Neural cell (in vitro differentiated cells): ENCODE measurements at regions not wholly inside any gene's neighbourhood (a gene's known extent, or its start where the extent isn't known, plus 50 kb on each side); places are given as distances from the start of the nearest gene placed in this dataset.

Experiments used
- H2AFZ ChIP-seq: fragments of 200-600, 300-800 bp; sonication (generic), shearing (Covaris generic); 2 replicates; pipeline ENCODE4 v1.6.0; 2014; ENCODE audit warnings: low read depth, mild to moderate bottlenecking, antibody characterized with exemption, low read length, moderate library complexity
- H3F3A ChIP-seq: fragments of 200-600 bp; shearing (Covaris generic); 2 replicates; pipeline ENCODE4 v1.6.1; 2016; ENCODE audit warnings: mild to moderate bottlenecking, moderate library complexity, mixed read lengths, antibody characterized with exemption, low read length; ENCODE audit not compliant: insufficient read depth, poor library complexity, severe bottlenecking
- H3K27ac ChIP-seq: fragments of 200-600, 300-800 bp; sonication (generic), shearing (Covaris generic); 2 replicates; pipeline ENCODE4 v1.5.1; 2014; ENCODE audit warnings: mild to moderate bottlenecking, low read length, moderate library complexity
- H3K27me3 ChIP-seq: fragments of 300-800, 200-600 bp; sonication (generic), shearing (Covaris generic); 2 replicates; pipeline ENCODE4 v1.6.0; 2014; ENCODE audit warnings: mild to moderate bottlenecking, low read depth, low read length, moderate library complexity; ENCODE audit not compliant: insufficient read depth
- H3K36me3 ChIP-seq: fragments of 300-800, 200-600 bp; sonication (generic), shearing (Covaris generic); 2 replicates; pipeline ENCODE4 v1.5.1; 2014; ENCODE audit warnings: mild to moderate bottlenecking, antibody characterized with exemption, low read length, moderate library complexity; ENCODE audit not compliant: insufficient read depth
- H3K4me2 ChIP-seq: fragments of 300-800, 200-600 bp; sonication (generic), shearing (Covaris generic); 2 replicates; pipeline ENCODE4 v1.6.0; 2014; ENCODE audit warnings: mild to moderate bottlenecking, low read length
- H3K4me3 ChIP-seq: fragments of 300-800, 200-600 bp; sonication (generic), shearing (Covaris generic); 2 replicates; pipeline ENCODE4 v1.5.1; 2014; ENCODE audit warnings: mild to moderate bottlenecking, low read length, moderate library complexity
- H3K79me2 ChIP-seq: fragments of 200-600 bp; shearing (Covaris generic); replicated peaks from 2 replicates; pipeline ENCODE4 v1.6.0; 2014; ENCODE audit warnings: mild to moderate bottlenecking, low read length, moderate library complexity; ENCODE audit not compliant: insufficient read depth
- H3K9ac ChIP-seq: fragments of 300-800, 200-600 bp; sonication (generic), shearing (Covaris generic); 2 replicates; pipeline ENCODE4 v1.6.1; 2016; ENCODE audit warnings: mild to moderate bottlenecking, low read length, mixed read lengths
- H3K9me2 ChIP-seq: fragments of 200-600 bp; shearing (Covaris generic); 2 replicates; pipeline ENCODE4 v1.6.1; 2016; ENCODE audit warnings: mild to moderate bottlenecking, low read length, mixed read lengths; ENCODE audit not compliant: insufficient read depth
- H3K9me3 ChIP-seq: fragments of 200-600, 300-800 bp; sonication (generic), shearing (Covaris generic); 2 replicates; pipeline ENCODE4 v1.6.1; 2016; ENCODE audit warnings: mild to moderate bottlenecking, mixed run types, low read length, moderate library complexity, mixed read lengths
- H4K20me1 ChIP-seq: fragments of 200-600 bp; shearing (Covaris generic); 2 replicates; pipeline ENCODE4 v1.6.1; 2016; ENCODE audit warnings: mild to moderate bottlenecking, mixed run types; ENCODE audit not compliant: insufficient read depth
- CTCF ChIP-seq: fragments of 450-650 bp; IDR thresholded peaks from 2 replicates; pipeline ENCODE4 v1.5.1; 2014; ENCODE audit warnings: antibody characterized with exemption, mild to moderate bottlenecking, moderate library complexity; ENCODE audit not compliant: poor library complexity, severe bottlenecking
- EP300 ChIP-seq: fragments of 450-650 bp; conservative IDR thresholded peaks from 2 replicates; pipeline ENCODE4 v1.6.1; 2014; ENCODE audit warnings: antibody characterized with exemption, mild to moderate bottlenecking, moderate library complexity; ENCODE audit not compliant: poor library complexity, severe bottlenecking
- EZH2 ChIP-seq: fragments of 200-600, 300-800 bp; shearing (Covaris generic), sonication (generic); IDR thresholded peaks from 2 replicates; pipeline ENCODE4 v1.6.1; 2014; ENCODE audit warnings: antibody characterized with exemption, low read length, borderline replicate concordance, mild to moderate bottlenecking; ENCODE audit not compliant: insufficient read depth, poor library complexity, severe bottlenecking
- MXI1 ChIP-seq: fragments of 450-650 bp; conservative IDR thresholded peaks from 2 replicates; pipeline ENCODE4 v1.6.1; 2014; ENCODE audit warnings: antibody characterized with exemption, mild to moderate bottlenecking; ENCODE audit not compliant: poor library complexity, severe bottlenecking
- POLR2AphosphoS5 ChIP-seq: IDR thresholded peaks from 2 replicates; pipeline ENCODE4 v1.6.1; 2012
- RAD21 ChIP-seq: fragments of 450-650 bp; conservative IDR thresholded peaks from 2 replicates; pipeline ENCODE4 v1.6.1; 2014; ENCODE audit warnings: antibody characterized with exemption, mild to moderate bottlenecking, moderate library complexity
- REST ChIP-seq: IDR thresholded peaks from 2 replicates; pipeline ENCODE4 v1.6.1; 2012; ENCODE audit warnings: borderline replicate concordance
- SMC3 ChIP-seq: fragments of 450-650 bp; conservative IDR thresholded peaks from 2 replicates; pipeline ENCODE4 v1.6.1; 2014; ENCODE audit warnings: antibody characterized with exemption, mild to moderate bottlenecking, moderate library complexity; ENCODE audit not compliant: poor library complexity
- TAF1 ChIP-seq: IDR thresholded peaks from 2 replicates; pipeline ENCODE4 v1.6.1; 2012; ENCODE audit warnings: low read depth

DNA sequence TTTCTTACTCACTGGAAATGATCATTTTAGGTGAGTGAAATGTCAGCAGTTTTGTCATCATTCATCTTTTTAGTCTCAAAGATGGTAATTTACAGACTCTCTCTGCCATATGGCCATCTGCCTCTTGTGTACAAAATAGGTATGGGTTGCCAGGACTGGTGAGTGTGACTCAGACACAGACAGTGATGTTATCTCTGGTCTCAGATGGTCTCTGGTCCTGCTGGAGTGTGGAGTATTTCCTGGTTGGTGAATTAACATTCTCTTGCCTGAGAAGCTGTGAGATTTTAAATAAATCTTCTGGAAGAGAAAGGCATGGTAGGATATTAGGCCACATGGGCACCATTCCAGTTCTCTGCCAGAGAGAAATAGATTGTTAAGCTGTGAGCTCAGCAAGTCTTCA, 207.0 kb downstream of the ATP23 start:
- H3K4me2 ChIP-seq: no peak overlapping the region
- no peaks in the 10 kb centered on the region for H3K79me2 ChIP-seq
- H3K9me2 ChIP-seq: no peaks in the 10 kb centered on the region
- no peaks in the 10 kb centered on the region for H3K36me3 ChIP-seq
- no peaks in the 10 kb centered on the region for H4K20me1 ChIP-seq
- no peaks in the 10 kb centered on the region for H3K27me3 ChIP-seq
- H2AFZ ChIP-seq: no peak overlapping the region
- no peak for TF ChIP-seq TAF1
- H3K4me3 ChIP-seq: no peak overlapping the region
- H3K9me3 ChIP-seq: no peaks in the 10 kb centered on the region
- H3F3A ChIP-seq: no peaks in the 10 kb centered on the region
- no peak overlapping the region for H3K27ac ChIP-seq
- no peak overlapping the region for H3K9ac ChIP-seq

GRCh38 chr12:58148976-58149375, 207.6 kb downstream of the ATP23 start:
- Histone ChIP-seq H3K9me3 (no peaks in the 10 kb centered on the region), H3K4me2 (no peak overlapping the region), H3K27ac (no peak overlapping the region), H3K79me2 (no peaks in the 10 kb centered on the region), H4K20me1 (no peaks in the 10 kb centered on the region), H3K4me3 (no peak overlapping the region), H3K36me3 (no peaks in the 10 kb centered on the region), H3F3A (no peaks in the 10 kb centered on the region), H3K27me3 (no peaks in the 10 kb centered on the region), H3K9me2 (no peaks in the 10 kb centered on the region), H2AFZ (no peak overlapping the region), H3K9ac (no peak overlapping the region)
- TF ChIP-seq TAF1 (no peak), EP300 (no peak), RAD21 (no peak), MXI1 (no peak), REST (no peak)

DNA sequence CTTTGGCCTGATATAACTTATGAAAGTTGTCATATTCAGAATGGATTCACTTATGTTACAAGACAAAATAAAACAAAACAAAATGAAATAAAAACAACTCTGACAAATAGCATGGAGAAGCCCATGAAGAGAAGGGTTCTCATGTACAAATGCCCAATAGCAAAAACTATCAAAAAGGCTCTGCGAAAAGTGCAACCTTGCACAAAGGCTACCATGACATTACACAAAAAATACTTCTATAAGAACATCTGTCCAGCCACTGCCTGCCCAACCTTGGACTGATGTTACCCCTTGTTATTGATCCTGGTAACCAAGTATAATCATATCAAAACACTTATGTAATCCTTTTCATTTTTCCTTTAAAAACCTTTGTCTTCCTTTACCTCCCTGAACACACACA, 213.0 kb downstream of the ATP23 start:
- H3K4me3 ChIP-seq: no peak overlapping the region
- H3K79me2 ChIP-seq: no peaks in the 10 kb centered on the region
- no peaks in the 10 kb centered on the region for H3K27me3 ChIP-seq
- H3K9ac ChIP-seq: no peak overlapping the region
- no peak overlapping the region for H2AFZ ChIP-seq
- no peak overlapping the region for H3K4me2 ChIP-seq
- TF ChIP-seq SMC3 (no peak), REST (no peak), CTCF (no peak), RAD21 (no peak), EZH2 (no peak), TAF1 (no peak), MXI1 (no peak), POLR2AphosphoS5 (no peak), EP300 (no peak)
- H3K27ac ChIP-seq: no peak overlapping the region
- no peaks in the 10 kb centered on the region for H3F3A ChIP-seq
- H3K9me2 ChIP-seq: no peaks in the 10 kb centered on the region
- H3K36me3 ChIP-seq: no peaks in the 10 kb centered on the region
- H4K20me1 ChIP-seq: no peaks in the 10 kb centered on the region
- H3K9me3 ChIP-seq: no peaks in the 10 kb centered on the region
